ENCODE measurements at regions not wholly inside any gene's neighbourhood (a gene's known extent, or its start where the extent isn't known, plus 50 kb on each side); places are given as distances from the start of the nearest gene placed in this dataset.
"Not testable (repeated sequence)": the region's sequence is repeated elsewhere in the genome, so short reads cannot be mapped to it uniquely, and the experiment has no call there.

- intact Hi-C loops (cut with micrococcal nuclease) = no loop called here
- H3K4me1 Mint-ChIP-seq = no peaks in the 10 kb centered on the region
- no peak overlapping the region for H3K27ac Mint-ChIP-seq
- Histone ChIP-seq H4K20me1 (ENCODE audit: insufficient read depth, low read length) (no peaks in the 10 kb centered on the region), H3K4me3 (replicated peaks in 1 of 3; ENCODE audit: low read depth in 2 of 3, low read length in 3 of 3) (no peak overlapping the region), H3K27ac (ENCODE audit: low read depth in 1 of 2, low read length in 2 of 2) (no peak overlapping the region), H3K9me3 (replicated peaks in 1 of 2; ENCODE audit: control insufficient read depth in 1 of 2, insufficient read depth in 1 of 2, low read length in 2 of 2) (peaks cover 4 to 8% of the 10 kb centered on the region in 2 donors), H3K4me1 (ENCODE audit: control insufficient read depth in 1 of 2, insufficient read depth in 2 of 2, low read length in 2 of 2) (no peaks in the 10 kb centered on the region), H2AFZ (ENCODE audit: insufficient read depth, low read depth, low read length, poor library complexity, severe bottlenecking) (no peak overlapping the region), H3K79me2 (ENCODE audit: insufficient read depth, low read length) (no peaks in the 10 kb centered on the region), H3K27me3 (ENCODE audit: control insufficient read depth in 2 of 2, insufficient read depth in 2 of 2, low read length in 2 of 2) (no peaks in the 10 kb centered on the region), H3K4me2 (replicated peaks; ENCODE audit: extremely low read depth, low read length, poor library complexity, severe bottlenecking) (no peak overlapping the region), H3K9ac (ENCODE audit: insufficient read depth, low read length, poor library complexity, severe bottlenecking) (no peak overlapping the region), H3K36me3 (replicated peaks in 1 of 2; ENCODE audit: control insufficient read depth in 1 of 2, insufficient read depth in 2 of 2, low read length in 2 of 2) (no peaks in the 10 kb centered on the region)
- H3K4me3 Mint-ChIP-seq = no peak overlapping the region
- DNase-seq = no peak
- no peaks in the 10 kb centered on the region for H3K36me3 Mint-ChIP-seq
- TF ChIP-seq CTCF (IDR thresholded peaks at IDR 0.05) = no peak
- peaks cover 0 to 2% (median 0%) of the 10 kb centered on the region in 3 donors for H3K27me3 Mint-ChIP-seq (ENCODE audit: low read depth in 3 of 3)
- H3K9me3 Mint-ChIP-seq = peaks cover 7 to 22% (median 12%) of the 10 kb centered on the region in 7 donors
- WGBS (ENCODE audit: insufficient coverage) = no CpG with 5 or more reads among the region's 2 CpGs
Observed at GRCh38 chr9:108430655-108431054, 425.1 kb downstream of the ACTL7B start.

GRCh38 chr9:108427751-108428150 lies 428.0 kb downstream of the ACTL7B start:
- Mint-ChIP-seq H3K27me3 (ENCODE audit: low read depth in 3 of 3) (peaks cover 0 to 4% (median 0%) of the 10 kb centered on the region in 3 donors), H3K4me3 (no peak overlapping the region), H3K36me3 (no peaks in the 10 kb centered on the region), H3K27ac (no peak overlapping the region), H3K4me1 (peaks cover 2% of the 10 kb centered on the region), H3K9me3 (peaks cover 7 to 22% (median 12%) of the 10 kb centered on the region in 7 donors)
- whole genome bisulfite sequencing (ENCODE audit: insufficient coverage) = 100% methylated on average over 3 of the region's 3 CpGs
- no peak for DNase-seq
- intact Hi-C loops (cut with micrococcal nuclease) = no loop called here
- Histone ChIP-seq H2AFZ (ENCODE audit: insufficient read depth, low read depth, low read length, poor library complexity, severe bottlenecking) (no peak overlapping the region), H3K4me2 (replicated peaks; ENCODE audit: extremely low read depth, low read length, poor library complexity, severe bottlenecking) (no peak overlapping the region), H3K79me2 (ENCODE audit: insufficient read depth, low read length) (no peaks in the 10 kb centered on the region), H3K9me3 (replicated peaks in 1 of 2; ENCODE audit: control insufficient read depth in 1 of 2, insufficient read depth in 1 of 2, low read length in 2 of 2) (peaks cover 4 to 8% of the 10 kb centered on the region in 2 donors), H4K20me1 (ENCODE audit: insufficient read depth, low read length) (no peaks in the 10 kb centered on the region), H3K4me1 (ENCODE audit: control insufficient read depth in 1 of 2, insufficient read depth in 2 of 2, low read length in 2 of 2) (no peaks in the 10 kb centered on the region), H3K9ac (ENCODE audit: insufficient read depth, low read length, poor library complexity, severe bottlenecking) (no peak overlapping the region), H3K27ac (ENCODE audit: low read depth in 1 of 2, low read length in 2 of 2) (no peak overlapping the region), H3K4me3 (replicated peaks in 1 of 3; ENCODE audit: low read depth in 2 of 3, low read length in 3 of 3) (no peak overlapping the region), H3K27me3 (ENCODE audit: control insufficient read depth in 2 of 2, insufficient read depth in 2 of 2, low read length in 2 of 2) (no peaks in the 10 kb centered on the region), H3K36me3 (replicated peaks in 1 of 2; ENCODE audit: control insufficient read depth in 1 of 2, insufficient read depth in 2 of 2, low read length in 2 of 2) (no peaks in the 10 kb centered on the region)
- no peak for TF ChIP-seq CTCF (IDR thresholded peaks at IDR 0.05)

- H3K27me3 ChIP-seq (ENCODE audit: control insufficient read depth in 2 of 2, insufficient read depth in 2 of 2, low read length in 2 of 2); H3K9me3 ChIP-seq (replicated peaks in 1 of 2; ENCODE audit: control insufficient read depth in 1 of 2, insufficient read depth in 1 of 2, low read length in 2 of 2); DNase-seq; H3K4me2 ChIP-seq (replicated peaks; ENCODE audit: extremely low read depth, low read length, poor library complexity, severe bottlenecking); H3K36me3 Mint-ChIP-seq; H3K79me2 ChIP-seq (ENCODE audit: insufficient read depth, low read length); H3K36me3 ChIP-seq (replicated peaks in 1 of 2; ENCODE audit: control insufficient read depth in 1 of 2, insufficient read depth in 2 of 2, low read length in 2 of 2); H3K27ac Mint-ChIP-seq; H3K4me1 Mint-ChIP-seq; H2AFZ ChIP-seq (ENCODE audit: insufficient read depth, low read depth, low read length, poor library complexity, severe bottlenecking); H3K4me1 ChIP-seq (ENCODE audit: control insufficient read depth in 1 of 2, insufficient read depth in 2 of 2, low read length in 2 of 2); intact Hi-C loops (cut with micrococcal nuclease); H3K9ac ChIP-seq (ENCODE audit: insufficient read depth, low read length, poor library complexity, severe bottlenecking); H3K4me3 Mint-ChIP-seq; H3K27ac ChIP-seq (ENCODE audit: low read depth in 1 of 2, low read length in 2 of 2); H3K27me3 Mint-ChIP-seq (ENCODE audit: low read depth in 3 of 3); H4K20me1 ChIP-seq (ENCODE audit: insufficient read depth, low read length); H3K4me3 ChIP-seq (replicated peaks in 1 of 3; ENCODE audit: low read depth in 2 of 3, low read length in 3 of 3): not testable (repeated sequence)
- peaks cover 7 to 18% (median 11%) of the 10 kb centered on the region in 7 donors for H3K9me3 Mint-ChIP-seq
- WGBS (ENCODE audit: insufficient coverage) = no CpG with 5 or more reads among the region's 3 CpGs
Observed at GRCh38 chr9:108426421-108426940, 429.3 kb downstream of the ACTL7B start.

Data from CD14-positive monocyte (primary cell).